ENCODE measurements at regions not wholly inside any gene's neighbourhood (a gene's known extent, or its start where the extent isn't known, plus 50 kb on each side); places are given as distances from the start of the nearest gene placed in this dataset.

- Histone ChIP-seq H3K79me2 (ENCODE audit: control insufficient read depth in 1 of 2, insufficient read depth in 2 of 2, low read length in 2 of 2) (no peaks in the 10 kb centered on the region), H3K4ac (replicated peaks; ENCODE audit: insufficient read length, low read depth, low read length) (no peak overlapping the region), H3K79me1 (ENCODE audit: low read depth, low read length) (no peaks in the 10 kb centered on the region), H2BK20ac (ENCODE audit: low read length) (no peak overlapping the region), H4K20me1 (replicated peaks in 1 of 2; ENCODE audit: control insufficient read depth in 1 of 2, insufficient read depth in 2 of 2, low read length in 2 of 2) (no peaks in the 10 kb centered on the region), H3K23ac (ENCODE audit: insufficient read length) (no peak overlapping the region), H3K14ac (ENCODE audit: insufficient read length) (no peak overlapping the region), H2AK5ac (ENCODE audit: low read depth, low read length) (no peak overlapping the region), H3K56ac (replicated peaks; ENCODE audit: insufficient read length, low read depth, low read length) (no peak overlapping the region), H3K9me3 (ENCODE audit: insufficient read depth in 2 of 2, low read depth in 1 of 2, low read length in 1 of 2) (no peaks in the 10 kb centered on the region), H3K4me3 (ENCODE audit: extremely low read depth in 1 of 4, insufficient read depth in 2 of 4, low read depth in 3 of 4, low read length in 4 of 4) (no peak overlapping the region), H3K36me3 (ENCODE audit: control insufficient read depth in 2 of 4, insufficient read depth in 4 of 4, low read length in 3 of 4) (no peaks in the 10 kb centered on the region), H3K27me3 (replicated peaks in 1 of 4; ENCODE audit: control insufficient read depth in 3 of 4, extremely low read depth in 1 of 4, insufficient read depth in 3 of 4, low read length in 3 of 4) (peaks cover 0 to 1% (median 0%) of the 10 kb centered on the region in 4 experiments; a peak in 1 of 7 replicates), H2BK120ac (replicated peaks; ENCODE audit: low read depth, low read length) (no peak overlapping the region), H4K5ac (ENCODE audit: insufficient read length, low read depth, low read length) (no peak overlapping the region), H4K8ac (ENCODE audit: extremely low read depth, insufficient read depth, low read length) (no peak overlapping the region), H4K91ac (replicated peaks; ENCODE audit: insufficient read length, low read length) (no peak overlapping the region), H3K9ac (replicated peaks in 1 of 4; ENCODE audit: extremely low read depth in 1 of 4, low read depth in 3 of 4, low read length in 3 of 4) (no peak overlapping the region), H2BK12ac (ENCODE audit: low read depth, low read length) (no peak overlapping the region), H3K4me1 (replicated peaks in 1 of 4; ENCODE audit: control insufficient read depth in 3 of 4, insufficient read depth in 4 of 4, low read length in 3 of 4) (peaks cover 0 to 3% (median 1%) of the 10 kb centered on the region in 4 experiments; a peak in 1 of 7 replicates), H2BK15ac (ENCODE audit: low read length) (no peak overlapping the region), H2BK5ac (ENCODE audit: low read depth, low read length) (no peak overlapping the region), H3K4me2 (ENCODE audit: insufficient read depth in 1 of 2, low read depth in 2 of 2, low read length in 2 of 2) (no peak overlapping the region), H3K18ac (ENCODE audit: extremely low read depth, low read length) (no peak overlapping the region), H3K23me2 (ENCODE audit: low read depth, low read length) (no peaks in the 10 kb centered on the region), H3K27ac (ENCODE audit: low read depth, low read length) (no peak overlapping the region), H2AFZ (ENCODE audit: low read length) (no peak overlapping the region)
- no peak for DNase-seq (ENCODE audit: low read depth in 1 of 2, low spot score in 2 of 2)
- ChIA-PET POLR2A (ENCODE audit: partially characterized antibody) (no interaction called here), CTCF (ENCODE audit: partially characterized antibody) (no interaction called here)
- TF ChIP-seq KDM5A (IDR thresholded peaks at IDR 0.05; ENCODE audit: low read length) (no peak), POU5F1 (IDR thresholded peaks at IDR 0.05; ENCODE audit: low read depth, low read length) (no peak)
- no peak for FAIRE-seq
These were observed 191.7 kb upstream of the TCF21 start for GRCh38 chr6:133697185-133697584.

All from H1 (cell line).